ENCODE measurements at regions not wholly inside any gene's neighbourhood (a gene's known extent, or its start where the extent isn't known, plus 50 kb on each side); places are given as distances from the start of the nearest gene placed in this dataset.

GRCh38 chr4:110289601-110290100 is 91.2 kb upstream of the ELOVL6 start:
- no peak for FAIRE-seq
- intact Hi-C loops (cut with micrococcal nuclease; ENCODE audit: unreplicated experiment) (no loop called here), in situ Hi-C loops (cut with HindIII; ENCODE audit: extremely low pct_ligation_motif_present, low pct_unique_long_range_greater_than_20kb) (no loop called here)
- no peak overlapping the region for H3K4me2 ChIP-seq (ENCODE audit: low read depth, low read length)
- TF ChIP-seq MED13 (CRISPR knock-in tag; IDR thresholded peaks at IDR 0.05) (no peak), ZNF543 (CRISPR knock-in tag; IDR thresholded peaks at IDR 0.05) (no peak), ZNF10 (CRISPR knock-in tag; IDR thresholded peaks at IDR 0.05; ENCODE audit: borderline replicate concordance, low read depth) (no peak), ZNF512 (CRISPR knock-in tag; IDR thresholded peaks at IDR 0.05) (no peak), ISL2 (CRISPR knock-in tag; IDR thresholded peaks at IDR 0.05) (no peak), FUBP1 (CRISPR knock-in tag; IDR thresholded peaks at IDR 0.05; ENCODE audit: borderline replicate concordance) (no peak), ZNF781 (CRISPR knock-in tag; IDR thresholded peaks at IDR 0.05; ENCODE audit: borderline replicate concordance, not compliant biosample characterization) (no peak), ZBTB38 (CRISPR knock-in tag; IDR thresholded peaks at IDR 0.05) (no peak), ZNF18 (CRISPR knock-in tag; IDR thresholded peaks at IDR 0.05; ENCODE audit: insufficient replicate concordance) (no peak), NR1H2 (CRISPR knock-in tag; IDR thresholded peaks at IDR 0.05; ENCODE audit: borderline replicate concordance, low read depth) (no peak)
- TF ChIP-seq, protein P1, sequence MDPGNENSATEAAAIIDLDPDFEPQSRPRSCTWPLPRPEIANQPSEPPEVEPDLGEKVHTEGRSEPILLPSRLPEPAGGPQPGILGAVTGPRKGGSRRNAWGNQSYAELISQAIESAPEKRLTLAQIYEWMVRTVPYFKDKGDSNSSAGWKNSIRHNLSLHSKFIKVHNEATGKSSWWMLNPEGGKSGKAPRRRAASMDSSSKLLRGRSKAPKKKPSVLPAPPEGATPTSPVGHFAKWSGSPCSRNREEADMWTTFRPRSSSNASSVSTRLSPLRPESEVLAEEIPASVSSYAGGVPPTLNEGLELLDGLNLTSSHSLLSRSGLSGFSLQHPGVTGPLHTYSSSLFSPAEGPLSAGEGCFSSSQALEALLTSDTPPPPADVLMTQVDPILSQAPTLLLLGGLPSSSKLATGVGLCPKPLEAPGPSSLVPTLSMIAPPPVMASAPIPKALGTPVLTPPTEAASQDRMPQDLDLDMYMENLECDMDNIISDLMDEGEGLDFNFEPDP (CRISPR knock-in tag; conservative IDR thresholded peaks at IDR 0.05): no peak
- H3K27ac ChIP-seq (ENCODE audit: extremely low read length, insufficient read depth, low read length): no peak overlapping the region
- CTCF ChIA-PET (ENCODE audit: low intra/inter-chr PET ratio, low total read pairs): no interaction called here
- no TSS peak for BruUV-seq (replicated peaks)
- H2AFZ ChIP-seq (ENCODE audit: low read length): no peak overlapping the region
- no peaks in the 10 kb centered on the region for H3K9me3 ChIP-seq (ENCODE audit: low read length)
- no peak for ATAC-seq
- no peaks in the 10 kb centered on the region for H4K20me1 ChIP-seq (ENCODE audit: insufficient read depth, low read length)
- no peaks in the 10 kb centered on the region for H3K36me3 ChIP-seq (replicated peaks in 1 of 2; ENCODE audit: control insufficient read depth in 1 of 2, insufficient read depth in 2 of 2, low read length in 2 of 2)
- no peaks in the 10 kb centered on the region for H3K27me3 ChIP-seq (ENCODE audit: control insufficient read depth in 1 of 2, insufficient read depth in 2 of 2, low read length in 2 of 2)
- H3K9ac ChIP-seq (ENCODE audit: insufficient read depth, low read depth, low read length): no peak overlapping the region
- WGBS (ENCODE audit: low lambda C conversion rate): 47% methylated on average over 2 of the region's 2 CpGs
- POLR2A ChIA-PET: no interaction called here
- no peak for DNase-seq (ENCODE audit: low spot score)
- no peaks in the 10 kb centered on the region for H3K79me2 ChIP-seq (ENCODE audit: insufficient read depth, low read length)
- H3K4me3 ChIP-seq (replicated peaks in 1 of 3; ENCODE audit: insufficient read depth in 1 of 3, low read depth in 2 of 3, low read length in 3 of 3): no peak overlapping the region
- H3K4me1 ChIP-seq (ENCODE audit: insufficient read depth, low read length): no peaks in the 10 kb centered on the region

Data from HepG2 (cell line).